Chondrocyte (in vitro differentiated cells): ENCODE measurements at regions not wholly inside any gene's neighbourhood (a gene's known extent, or its start where the extent isn't known, plus 50 kb on each side); places are given as distances from the start of the nearest gene placed in this dataset.

Source experiments
- DNase-seq: peaks from one replicate; pipeline ENCODE4 v3.0.0; 2021; ENCODE audit warnings: mixed read lengths, low spot score
- H3K27ac Mint-ChIP-seq: one replicate; pipeline ENCODE4 v1.8.0; 2021; ENCODE audit warnings: mild to moderate bottlenecking, moderate library complexity, mixed read lengths; ENCODE audit not compliant: unreplicated experiment
- H3K27me3 Mint-ChIP-seq: 2 replicates; pipeline ENCODE4 v1.8.0; 2021; ENCODE audit warnings: low read depth, mixed read lengths
- H3K36me3 Mint-ChIP-seq: 2 replicates; pipeline ENCODE4 v1.8.0; 2021; ENCODE audit warnings: low read depth, mixed read lengths
- H3K4me1 Mint-ChIP-seq: 2 replicates; pipeline ENCODE4 v1.8.0; 2021; ENCODE audit warnings: low read depth, mild to moderate bottlenecking, mixed read lengths
- H3K4me3 Mint-ChIP-seq: one replicate; pipeline ENCODE4 v1.8.0; 2021; ENCODE audit warnings: mild to moderate bottlenecking, moderate library complexity, mixed read lengths; ENCODE audit not compliant: unreplicated experiment
- H3K9me3 Mint-ChIP-seq: 2 replicates; pipeline ENCODE4 v1.8.0; 2021; ENCODE audit warnings: low read depth, mixed read lengths
- CTCF ChIP-seq: fragments of 200-600 bp; sonication (generic); IDR thresholded peaks from 2 replicates; pipeline ENCODE4 v1.5.0; 2021; ENCODE audit warnings: antibody characterized with exemption, mild to moderate bottlenecking, moderate library complexity

GRCh38 chr6:22826961-22827360 lies 257.6 kb downstream of the HDGFL1 start:
- no peak for DNase-seq
- H3K36me3 Mint-ChIP-seq: no peaks in the 10 kb centered on the region
- no peaks in the 10 kb centered on the region for H3K9me3 Mint-ChIP-seq
- H3K4me1 Mint-ChIP-seq: peaks cover 72% of the 10 kb centered on the region
- peak overlapping the region; percentile 100 for H3K27ac Mint-ChIP-seq
- no peaks in the 10 kb centered on the region for H3K27me3 Mint-ChIP-seq
- H3K4me3 Mint-ChIP-seq: no peak overlapping the region
- TF ChIP-seq CTCF: no peak

GRCh38 chr6:22827760-22828159 lies 258.4 kb downstream of the HDGFL1 start:
- no peak for TF ChIP-seq CTCF
- H3K36me3 Mint-ChIP-seq: no peaks in the 10 kb centered on the region
- H3K4me3 Mint-ChIP-seq: no peak overlapping the region
- H3K27ac Mint-ChIP-seq: peak overlapping the region; percentile 100
- peaks cover 64% of the 10 kb centered on the region for H3K4me1 Mint-ChIP-seq
- no peak for DNase-seq
- no peaks in the 10 kb centered on the region for H3K9me3 Mint-ChIP-seq
- no peaks in the 10 kb centered on the region for H3K27me3 Mint-ChIP-seq

GRCh38 chr6:22828179-22829062 lies 259.1 kb downstream of the HDGFL1 start:
- peak; percentile 92 for TF ChIP-seq CTCF
- H3K27me3 Mint-ChIP-seq: no peaks in the 10 kb centered on the region
- no peaks in the 10 kb centered on the region for H3K36me3 Mint-ChIP-seq
- H3K9me3 Mint-ChIP-seq: no peaks in the 10 kb centered on the region
- peak overlapping the region; percentile 100 for H3K27ac Mint-ChIP-seq
- H3K4me1 Mint-ChIP-seq: peaks cover 65% of the 10 kb centered on the region
- H3K4me3 Mint-ChIP-seq: peak overlapping the region; percentile 65
- no peak for DNase-seq

GRCh38 chr6:22829070-22829469 lies 259.7 kb downstream of the HDGFL1 start:
- TF ChIP-seq CTCF: no peak
- Mint-ChIP-seq H3K36me3 (no peaks in the 10 kb centered on the region), H3K9me3 (no peaks in the 10 kb centered on the region), H3K27ac (peak overlapping the region; percentile 100), H3K27me3 (no peaks in the 10 kb centered on the region), H3K4me1 (peaks cover 58% of the 10 kb centered on the region), H3K4me3 (no peak overlapping the region)
- no peak for DNase-seq

GRCh38 chr6:22830463-22830862 lies 261.1 kb downstream of the HDGFL1 start:
- Mint-ChIP-seq H3K27ac (no peak overlapping the region), H3K27me3 (no peaks in the 10 kb centered on the region), H3K4me1 (peaks cover 49% of the 10 kb centered on the region), H3K4me3 (no peak overlapping the region), H3K9me3 (peaks cover 4% of the 10 kb centered on the region), H3K36me3 (peaks cover 4% of the 10 kb centered on the region)
- DNase-seq: no peak
- no peak for TF ChIP-seq CTCF
